ENCODE measurements at regions not wholly inside any gene's neighbourhood (a gene's known extent, or its start where the extent isn't known, plus 50 kb on each side); places are given as distances from the start of the nearest gene placed in this dataset.

- TF ChIP-seq, protein P1, sequence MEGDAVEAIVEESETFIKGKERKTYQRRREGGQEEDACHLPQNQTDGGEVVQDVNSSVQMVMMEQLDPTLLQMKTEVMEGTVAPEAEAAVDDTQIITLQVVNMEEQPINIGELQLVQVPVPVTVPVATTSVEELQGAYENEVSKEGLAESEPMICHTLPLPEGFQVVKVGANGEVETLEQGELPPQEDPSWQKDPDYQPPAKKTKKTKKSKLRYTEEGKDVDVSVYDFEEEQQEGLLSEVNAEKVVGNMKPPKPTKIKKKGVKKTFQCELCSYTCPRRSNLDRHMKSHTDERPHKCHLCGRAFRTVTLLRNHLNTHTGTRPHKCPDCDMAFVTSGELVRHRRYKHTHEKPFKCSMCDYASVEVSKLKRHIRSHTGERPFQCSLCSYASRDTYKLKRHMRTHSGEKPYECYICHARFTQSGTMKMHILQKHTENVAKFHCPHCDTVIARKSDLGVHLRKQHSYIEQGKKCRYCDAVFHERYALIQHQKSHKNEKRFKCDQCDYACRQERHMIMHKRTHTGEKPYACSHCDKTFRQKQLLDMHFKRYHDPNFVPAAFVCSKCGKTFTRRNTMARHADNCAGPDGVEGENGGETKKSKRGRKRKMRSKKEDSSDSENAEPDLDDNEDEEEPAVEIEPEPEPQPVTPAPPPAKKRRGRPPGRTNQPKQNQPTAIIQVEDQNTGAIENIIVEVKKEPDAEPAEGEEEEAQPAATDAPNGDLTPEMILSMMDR (IDR thresholded peaks at IDR 0.05; ENCODE audit: poor library complexity, severe bottlenecking), result no peak
- no peak for TF ChIP-seq MXI1 (conservative IDR thresholded peaks at IDR 0.05; ENCODE audit: poor library complexity, severe bottlenecking)
- TF ChIP-seq EZH2 (IDR thresholded peaks at IDR 0.05; ENCODE audit: borderline replicate concordance, insufficient read depth, low read length, poor library complexity, severe bottlenecking), result no peak
- TF ChIP-seq EP300 (conservative IDR thresholded peaks at IDR 0.05; ENCODE audit: poor library complexity, severe bottlenecking), result no peak
- no peak for TF ChIP-seq TAF1 (IDR thresholded peaks at IDR 0.05; ENCODE audit: low read depth)
Observed at GRCh38 chr4:94116842-94117241, 90.8 kb upstream of the SMARCAD1 start.

All from neural cell (in vitro differentiated cells).